HUDEP-2 (cell line): ENCODE measurements at regions not wholly inside any gene's neighbourhood (a gene's known extent, or its start where the extent isn't known, plus 50 kb on each side); places are given as distances from the start of the nearest gene placed in this dataset.

ENCODE experiments used
- DNase-seq, 76 experiments: peaks; one replicate each; lab custom pipeline; 2025; ENCODE audit not compliant: unreplicated experiment in 76 of 76; lab: John Stamatoyannopoulos, UW

GRCh38 chr9:73020877-73021276, 68.0 kb upstream of the ALDH1A1 start:
- DNase-seq = no peak

GRCh38 chr9:73014011-73014410, 61.2 kb upstream of the ALDH1A1 start:
- no peak for DNase-seq

GRCh38 chr9:73011956-73012355, 59.1 kb upstream of the ALDH1A1 start:
- DNase-seq = no peak

- DNase-seq = no peak
Observed at GRCh38 chr9:73011181-73011750, 58.4 kb upstream of the ALDH1A1 start.

GRCh38 chr9:73009649-73010288, 56.9 kb upstream of the ALDH1A1 start:
- DNase-seq = peak in 8 of 76 experiments; percentile 1 to 28 (median 20)

- DNase-seq = no peak
Observed at GRCh38 chr9:73007966-73008672, 55.3 kb upstream of the ALDH1A1 start.

- no peak for DNase-seq
Observed at GRCh38 chr9:73006986-73007385, 54.1 kb upstream of the ALDH1A1 start.
